Mesenchymal stem cell (in vitro differentiated cells and primary cell): ENCODE measurements at regions not wholly inside any gene's neighbourhood (a gene's known extent, or its start where the extent isn't known, plus 50 kb on each side); places are given as distances from the start of the nearest gene placed in this dataset.

ENCODE experiments used
- DNase-seq: peaks from one replicate; pipeline ENCODE4 v3.0.0-alpha.2; 2013
- H2AFZ ChIP-seq: one replicate; pipeline ENCODE4 v1.6.1; 2013; ENCODE audit warnings: low read depth, mild to moderate bottlenecking, control low read depth, inconsistent platforms, low read length, moderate library complexity
- H2AK5ac ChIP-seq: 2 replicates; pipeline ENCODE4 v1.6.1; 2013; ENCODE audit warnings: low read length, moderate library complexity, mild to moderate bottlenecking, inconsistent platforms; ENCODE audit not compliant: severe bottlenecking
- H2BK120ac ChIP-seq: one replicate; pipeline ENCODE4 v1.6.1; 2013; ENCODE audit warnings: low read depth, mild to moderate bottlenecking, inconsistent platforms, low read length, moderate library complexity
- H2BK12ac ChIP-seq, 2 experiments: one replicate each; pipeline ENCODE4 v1.6.1; 2013; ENCODE audit warnings: inconsistent platforms in 2 of 2, low read length in 2 of 2, mild to moderate bottlenecking in 2 of 2, moderate library complexity in 2 of 2, control low read depth in 1 of 2
- H2BK15ac ChIP-seq: one replicate; pipeline ENCODE4 v1.6.1; 2013; ENCODE audit warnings: mild to moderate bottlenecking, low read depth, inconsistent platforms; ENCODE audit not compliant: poor library complexity, severe bottlenecking
- H2BK5ac ChIP-seq: 2 replicates; pipeline ENCODE4 v1.6.1; 2013; ENCODE audit warnings: low read depth, mild to moderate bottlenecking, low read length, control low read depth, inconsistent platforms; ENCODE audit not compliant: poor library complexity, severe bottlenecking
- H3K14ac ChIP-seq, 2 experiments: one replicate each; pipeline ENCODE4 v1.6.1; 2013; ENCODE audit warnings: inconsistent platforms in 2 of 2, low read length in 2 of 2, control low read depth in 1 of 2, mild to moderate bottlenecking in 1 of 2, moderate library complexity in 1 of 2
- H3K18ac ChIP-seq, 2 experiments: one replicate each; pipeline ENCODE4 v1.6.1; 2013; ENCODE audit warnings: inconsistent platforms in 2 of 2, low read length in 2 of 2, control low read depth in 1 of 2, low read depth in 1 of 2, mild to moderate bottlenecking in 1 of 2
- H3K23ac ChIP-seq, 2 experiments: one replicate each; pipeline ENCODE4 v1.6.1; 2013; ENCODE audit warnings: inconsistent platforms in 2 of 2, low read length in 2 of 2, mild to moderate bottlenecking in 2 of 2, moderate library complexity in 2 of 2, control low read depth in 1 of 2
- H3K27ac ChIP-seq: 2 replicates; pipeline ENCODE4 v1.5.1; 2013; ENCODE audit warnings: mild to moderate bottlenecking, moderate library complexity, low read length, control low read depth, inconsistent platforms; ENCODE audit not compliant: poor library complexity, severe bottlenecking
- H3K27me3 ChIP-seq, 2 experiments: 2 replicates each; pipeline versions ENCODE4 v1.6.1 to v1.7.0; 2013; ENCODE audit warnings: low read length in 2 of 2, mild to moderate bottlenecking in 2 of 2, moderate library complexity in 2 of 2, control low read depth in 1 of 2, inconsistent platforms in 1 of 2; ENCODE audit not compliant: control insufficient read depth in 1 of 2, insufficient read depth in 1 of 2
- H3K36me3 ChIP-seq, 2 experiments: 2 replicates each; pipeline versions ENCODE4 v1.6.1 to v1.7.0; 2013; ENCODE audit warnings: low read length in 2 of 2, control low read depth in 1 of 2, inconsistent platforms in 1 of 2, low read depth in 1 of 2, mild to moderate bottlenecking in 1 of 2; ENCODE audit not compliant: insufficient read depth in 2 of 2, control insufficient read depth in 1 of 2
- H3K4ac ChIP-seq, 2 experiments: one replicate each; pipeline ENCODE4 v1.6.1; 2013; ENCODE audit warnings: inconsistent platforms in 2 of 2, low read length in 2 of 2, mild to moderate bottlenecking in 2 of 2, moderate library complexity in 2 of 2, control low read depth in 1 of 2, low read depth in 1 of 2
- H3K4me1 ChIP-seq: 2 replicates; pipeline ENCODE4 v1.6.1; 2013; ENCODE audit warnings: low read depth, low read length, control low read depth; ENCODE audit not compliant: control insufficient read depth, insufficient read depth
- H3K4me2 ChIP-seq: 2 replicates; pipeline ENCODE4 v1.6.1; 2013; ENCODE audit warnings: low read length, mild to moderate bottlenecking, inconsistent platforms; ENCODE audit not compliant: poor library complexity, severe bottlenecking
- H3K4me3 ChIP-seq, 2 experiments: 2 replicates each; pipeline versions ENCODE4 v1.5.1 to v1.7.0; 2013; ENCODE audit warnings: low read length in 2 of 2, mild to moderate bottlenecking in 2 of 2, control low read depth in 1 of 2, low read depth in 1 of 2; ENCODE audit not compliant: insufficient read depth in 1 of 2
- H3K79me1 ChIP-seq: replicated peaks from 2 replicates; pipeline ENCODE4 v1.6.1; 2013; ENCODE audit warnings: mild to moderate bottlenecking, control low read depth, low read length, inconsistent platforms; ENCODE audit not compliant: poor library complexity, severe bottlenecking
- H3K9ac ChIP-seq: 2 replicates; pipeline ENCODE4 v1.7.0; 2013; ENCODE audit warnings: mild to moderate bottlenecking, low read length, moderate library complexity
- H3K9me3 ChIP-seq: 2 replicates; pipeline ENCODE4 v1.7.0; 2013; ENCODE audit warnings: mild to moderate bottlenecking, low read length; ENCODE audit not compliant: control insufficient read depth
- H4K8ac ChIP-seq: one replicate; pipeline ENCODE4 v1.6.1; 2013; ENCODE audit warnings: inconsistent platforms, mild to moderate bottlenecking, low read length, moderate library complexity
- H4K91ac ChIP-seq: one replicate; pipeline ENCODE4 v1.6.1; 2013; ENCODE audit warnings: mild to moderate bottlenecking, low read length, inconsistent platforms
- WGBS: methylation state at CpG from one replicate; pipeline ENCODE4 v1.1.7; 2013; ENCODE audit warnings: mixed read lengths; 5-methylcytosine and 5-hydroxymethylcytosine counted together

GRCh38 chr2:236434593-236434992 is 135.0 kb upstream of the ACKR3 start:
- H4K8ac ChIP-seq: no peak overlapping the region
- 93% methylated on average over 3 of the region's 3 CpGs for WGBS

GRCh38 chr2:236440110-236440881 is 129.3 kb upstream of the ACKR3 start:
- Histone ChIP-seq H2BK12ac (no peak overlapping the region), H3K23ac (no peak overlapping the region), H3K18ac (no peak overlapping the region), H3K4me1 (no peaks in the 10 kb centered on the region), H2BK5ac (no peak overlapping the region), H2AFZ (no peak overlapping the region), H4K8ac (no peak overlapping the region), H3K4me3 (no peak overlapping the region), H3K9ac (no peak overlapping the region), H3K36me3 (no peaks in the 10 kb centered on the region), H4K91ac (no peak overlapping the region), H3K27ac (no peak overlapping the region), H2BK120ac (no peak overlapping the region), H3K4me2 (no peak overlapping the region), H3K27me3 (peaks cover 0 to 3% of the 10 kb centered on the region in 2 experiments), H3K79me1 (no peaks in the 10 kb centered on the region), H2BK15ac (no peak overlapping the region), H2AK5ac (no peak overlapping the region), H3K14ac (no peak overlapping the region), H3K4ac (no peak overlapping the region), H3K9me3 (peaks cover 13% of the 10 kb centered on the region)
- WGBS: 46% methylated on average over 4 of the region's 6 CpGs
- no peak for DNase-seq

More at GRCh38 chr2:236434593-236434992, 135.0 kb upstream of the ACKR3 start:
- no peak overlapping the region for H3K14ac ChIP-seq
- H3K4me2 ChIP-seq: no peak overlapping the region
- H3K4me1 ChIP-seq: no peaks in the 10 kb centered on the region
- no peak overlapping the region for H2BK12ac ChIP-seq
- no peak overlapping the region for H2BK15ac ChIP-seq
- no peak overlapping the region for H2AK5ac ChIP-seq
- H3K4ac ChIP-seq: no peak overlapping the region
- no peak overlapping the region for H4K91ac ChIP-seq
- no peak for DNase-seq
- no peak overlapping the region for H3K4me3 ChIP-seq
- no peak overlapping the region for H3K9ac ChIP-seq
- H3K36me3 ChIP-seq: no peaks in the 10 kb centered on the region
- no peak overlapping the region for H3K18ac ChIP-seq
- no peak overlapping the region for H2BK120ac ChIP-seq
- no peak overlapping the region for H2AFZ ChIP-seq
- no peak overlapping the region for H3K23ac ChIP-seq
- no peaks in the 10 kb centered on the region for H3K79me1 ChIP-seq
- H3K9me3 ChIP-seq: no peaks in the 10 kb centered on the region
- H2BK5ac ChIP-seq: no peak overlapping the region
- no peak overlapping the region for H3K27ac ChIP-seq
- peaks cover 3% of the 10 kb centered on the region in 2 experiments for H3K27me3 ChIP-seq

DNA sequence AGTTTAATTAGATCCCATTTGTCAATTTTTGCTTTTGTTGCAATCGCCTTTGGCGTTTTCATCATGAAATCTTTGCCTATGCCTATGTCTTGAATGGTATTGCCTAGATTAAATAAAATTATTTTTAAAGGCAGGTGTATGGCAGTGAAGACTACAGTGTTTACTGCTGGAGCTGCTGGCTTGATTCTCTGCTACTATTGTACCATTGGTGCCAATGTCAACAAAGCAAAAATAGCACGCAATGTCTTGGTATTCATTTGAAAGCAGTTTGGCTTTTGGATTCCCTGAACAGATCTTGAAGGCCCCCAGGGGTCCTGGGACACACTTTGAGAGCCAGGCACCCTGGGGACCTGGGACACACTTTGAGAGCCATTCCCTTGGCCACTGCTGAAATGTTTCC is 125.4 kb upstream of the ACKR3 start:
- no peak overlapping the region for H3K9ac ChIP-seq
- H3K36me3 ChIP-seq: no peaks in the 10 kb centered on the region
- H2BK15ac ChIP-seq: no peak overlapping the region
- DNase-seq: no peak
- no peaks in the 10 kb centered on the region for H3K79me1 ChIP-seq
- H3K27me3 ChIP-seq: peaks cover 0 to 6% of the 10 kb centered on the region in 2 experiments
- WGBS: 94% methylated on average over 3 of the region's 3 CpGs
- H2BK120ac ChIP-seq: no peak overlapping the region
- no peak overlapping the region for H3K14ac ChIP-seq
- no peak overlapping the region for H2AFZ ChIP-seq
- H4K8ac ChIP-seq: no peak overlapping the region
- H2AK5ac ChIP-seq: no peak overlapping the region
- peaks cover 13% of the 10 kb centered on the region for H3K9me3 ChIP-seq
- no peak overlapping the region for H3K4me2 ChIP-seq
- no peaks in the 10 kb centered on the region for H3K4me1 ChIP-seq
- H3K18ac ChIP-seq: no peak overlapping the region
- no peak overlapping the region for H3K4ac ChIP-seq
- H2BK12ac ChIP-seq: no peak overlapping the region
- no peak overlapping the region for H3K4me3 ChIP-seq
- no peak overlapping the region for H4K91ac ChIP-seq
- no peak overlapping the region for H2BK5ac ChIP-seq
- H3K27ac ChIP-seq: no peak overlapping the region
- no peak overlapping the region for H3K23ac ChIP-seq

DNA sequence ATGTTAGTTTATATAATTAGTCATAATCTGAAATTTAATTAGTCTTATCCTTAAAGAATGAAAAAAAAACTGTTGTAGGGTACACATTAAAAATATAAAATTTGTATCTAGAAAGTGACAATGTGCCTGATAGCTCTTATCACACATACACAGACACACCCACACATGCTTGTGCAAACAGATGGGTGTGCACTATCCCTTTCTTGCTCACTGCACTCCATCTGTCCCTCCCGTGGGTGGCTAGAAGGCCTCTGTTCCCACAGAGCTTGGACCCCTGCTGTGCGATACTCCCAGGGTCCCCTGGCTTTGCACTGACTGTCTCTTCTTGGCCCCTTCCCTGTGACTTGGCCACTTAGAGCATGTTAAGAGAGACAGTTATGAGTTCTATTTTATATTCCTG is 123.9 kb upstream of the ACKR3 start:
- H3K4me3 ChIP-seq: no peak overlapping the region
- no peaks in the 10 kb centered on the region for H3K4me1 ChIP-seq
- H4K8ac ChIP-seq: no peak overlapping the region
- H3K4me2 ChIP-seq: no peak overlapping the region
- DNase-seq: no peak
- H3K4ac ChIP-seq: no peak overlapping the region
- H3K27ac ChIP-seq: no peak overlapping the region
- no peak overlapping the region for H2BK120ac ChIP-seq
- WGBS: 70% methylated on average over 2 of the region's 2 CpGs
- H3K79me1 ChIP-seq: no peaks in the 10 kb centered on the region
- H2AFZ ChIP-seq: no peak overlapping the region
- no peak overlapping the region for H3K9ac ChIP-seq
- no peak overlapping the region for H2BK5ac ChIP-seq
- peaks cover 0 to 3% of the 10 kb centered on the region in 2 experiments for H3K27me3 ChIP-seq
- H2BK12ac ChIP-seq: no peak overlapping the region
- no peak overlapping the region for H2AK5ac ChIP-seq
- H4K91ac ChIP-seq: no peak overlapping the region
- no peak overlapping the region for H3K18ac ChIP-seq
- H3K14ac ChIP-seq: no peak overlapping the region
- no peaks in the 10 kb centered on the region for H3K36me3 ChIP-seq
- peaks cover 13% of the 10 kb centered on the region for H3K9me3 ChIP-seq
- no peak overlapping the region for H3K23ac ChIP-seq
- H2BK15ac ChIP-seq: no peak overlapping the region
